ENCODE measurements at regions not wholly inside any gene's neighbourhood (a gene's known extent, or its start where the extent isn't known, plus 50 kb on each side); places are given as distances from the start of the nearest gene placed in this dataset.

- no peak for TF ChIP-seq CTCF (IDR thresholded peaks at IDR 0.05; ENCODE audit: control extremely low read depth in 1 of 3, insufficient read depth in 1 of 3, low read depth in 1 of 3, low read length in 3 of 3)
- TF ChIP-seq KDM4A (IDR thresholded peaks at IDR 0.05; ENCODE audit: low read depth, low read length, severe bottlenecking): no peak
Observed at GRCh38 chr7:26965724-26966123, 101.3 kb upstream of the SKAP2 start (continued).
